ENCODE measurements at regions not wholly inside any gene's neighbourhood (a gene's known extent, or its start where the extent isn't known, plus 50 kb on each side); places are given as distances from the start of the nearest gene placed in this dataset.

DNA sequence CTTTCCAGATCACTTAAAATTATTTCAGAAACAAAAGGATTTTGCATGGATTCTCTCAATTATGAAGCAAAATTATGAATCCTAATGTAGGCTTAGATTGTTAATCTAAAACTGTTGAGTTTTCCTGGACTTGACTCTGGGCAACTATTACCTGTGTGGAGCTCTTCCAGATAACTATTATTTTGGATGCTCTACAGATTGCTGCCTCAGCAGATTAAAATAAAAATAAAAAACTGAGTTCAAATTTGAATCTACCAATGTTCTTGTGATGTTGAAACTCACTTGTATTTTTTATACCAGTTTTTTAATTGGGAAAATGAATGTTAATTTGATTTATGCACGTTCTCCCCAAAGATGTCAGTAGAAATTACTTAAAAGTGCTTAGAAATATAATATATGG lies 120.5 kb upstream of the NAV3 start:
- TF ChIP-seq EZH2 (IDR thresholded peaks at IDR 0.05; ENCODE audit: low read depth) (no peak), CTCF (conservative IDR thresholded peaks at IDR 0.05) (no peak)
- Histone ChIP-seq H3K27ac (no peak overlapping the region), H3K9me2 (ENCODE audit: insufficient read depth) (peaks cover 4% of the 10 kb centered on the region; the same call in 1 of the 2 replicates), H3K79me2 (ENCODE audit: low read depth) (no peaks in the 10 kb centered on the region), H3K4me1 (replicated peaks; ENCODE audit: insufficient read depth) (no peaks in the 10 kb centered on the region), H3K27me3 (ENCODE audit: insufficient read depth, low read depth) (no peaks in the 10 kb centered on the region), H4K20me1 (ENCODE audit: insufficient read depth) (no peaks in the 10 kb centered on the region), H3K36me3 (ENCODE audit: low read depth) (no peaks in the 10 kb centered on the region), H3K9me3 (ENCODE audit: insufficient read depth, low read depth) (no peaks in the 10 kb centered on the region), H2AFZ (no peak overlapping the region), H3F3A (ENCODE audit: insufficient read depth, low read depth) (no peaks in the 10 kb centered on the region), H3K4me2 (no peak overlapping the region), H3K4me3 (no peak overlapping the region)
- ChIA-PET POLR2A (ENCODE audit: unreplicated experiment) (no interaction called here), CTCF (no interaction called here)
- BruUV-seq (replicated peaks): no TSS peak
- intact Hi-C loops (cut with micrococcal nuclease; ENCODE audit: unreplicated experiment): no loop called here
- DNase-seq: no peak

GRCh38 chr12:77697126-77697525 lies 133.6 kb upstream of the NAV3 start:
- Histone ChIP-seq H3F3A (ENCODE audit: insufficient read depth, low read depth) (no peaks in the 10 kb centered on the region), H3K27ac (no peak overlapping the region), H3K36me3 (ENCODE audit: low read depth) (no peaks in the 10 kb centered on the region), H3K4me2 (no peak overlapping the region), H4K20me1 (ENCODE audit: insufficient read depth) (no peaks in the 10 kb centered on the region), H2AFZ (no peak overlapping the region), H3K4me1 (replicated peaks; ENCODE audit: insufficient read depth) (no peaks in the 10 kb centered on the region), H3K27me3 (ENCODE audit: insufficient read depth, low read depth) (no peaks in the 10 kb centered on the region), H3K9me3 (ENCODE audit: insufficient read depth, low read depth) (no peaks in the 10 kb centered on the region), H3K79me2 (ENCODE audit: low read depth) (no peaks in the 10 kb centered on the region), H3K4me3 (no peak overlapping the region), H3K9me2 (ENCODE audit: insufficient read depth) (no peaks in the 10 kb centered on the region)
- BruUV-seq (replicated peaks): no TSS peak
- no peak for DNase-seq
- intact Hi-C loops (cut with micrococcal nuclease; ENCODE audit: unreplicated experiment): no loop called here
- ChIA-PET CTCF (no interaction called here), POLR2A (ENCODE audit: unreplicated experiment) (no interaction called here)
- TF ChIP-seq CTCF (conservative IDR thresholded peaks at IDR 0.05): no peak
- no peak for TF ChIP-seq EZH2 (IDR thresholded peaks at IDR 0.05; ENCODE audit: low read depth)

- Histone ChIP-seq H3K9me3 (ENCODE audit: insufficient read depth, low read depth) (no peaks in the 10 kb centered on the region), H3F3A (ENCODE audit: insufficient read depth, low read depth) (no peaks in the 10 kb centered on the region), H2AFZ (no peak overlapping the region), H3K79me2 (ENCODE audit: low read depth) (no peaks in the 10 kb centered on the region), H4K20me1 (ENCODE audit: insufficient read depth) (no peaks in the 10 kb centered on the region), H3K36me3 (ENCODE audit: low read depth) (no peaks in the 10 kb centered on the region), H3K4me2 (no peak overlapping the region), H3K9me2 (ENCODE audit: insufficient read depth) (no peaks in the 10 kb centered on the region), H3K27me3 (ENCODE audit: insufficient read depth, low read depth) (no peaks in the 10 kb centered on the region), H3K4me3 (no peak overlapping the region), H3K4me1 (replicated peaks; ENCODE audit: insufficient read depth) (no peaks in the 10 kb centered on the region), H3K27ac (no peak overlapping the region)
- no peak for TF ChIP-seq EZH2 (IDR thresholded peaks at IDR 0.05; ENCODE audit: low read depth)
- CTCF ChIA-PET: no interaction called here
- BruUV-seq (replicated peaks): no TSS peak
- POLR2A ChIA-PET (ENCODE audit: unreplicated experiment): no interaction called here
- no peak for DNase-seq
- intact Hi-C loops (cut with micrococcal nuclease; ENCODE audit: unreplicated experiment): no loop called here
These were observed 134.5 kb upstream of the NAV3 start for GRCh38 chr12:77696183-77696582.

DNA sequence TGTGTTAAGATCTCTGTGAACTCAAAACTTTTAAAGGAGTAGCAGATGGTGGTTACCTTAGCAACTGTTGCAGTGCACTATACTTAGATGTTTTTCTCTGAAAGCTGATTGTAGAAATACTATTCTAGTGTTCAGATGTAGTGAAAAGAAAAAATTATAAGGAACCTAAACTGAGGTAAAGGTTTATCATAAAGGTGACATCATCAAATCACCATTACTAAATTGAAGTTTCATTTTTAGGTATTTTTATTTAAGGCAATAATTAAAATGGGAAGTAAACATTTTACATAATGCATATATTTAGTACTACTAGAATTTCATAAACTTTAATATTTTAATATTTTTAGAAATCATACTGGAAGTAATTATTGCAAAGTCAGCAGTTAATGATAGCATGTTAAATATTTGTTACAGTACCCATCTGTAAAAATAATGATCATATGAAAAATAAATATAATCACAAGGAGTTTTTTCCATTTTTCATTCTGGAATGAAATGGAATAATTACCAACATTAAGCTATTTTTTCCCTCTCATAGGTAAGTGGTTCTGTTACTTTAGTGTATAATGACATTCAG lies 141.1 kb upstream of the NAV3 start:
- CTCF ChIA-PET: no interaction called here
- BruUV-seq (replicated peaks): no TSS peak
- intact Hi-C loops (cut with micrococcal nuclease; ENCODE audit: unreplicated experiment): loop anchor here (5.0 kb wide), 2 partner anchors 637 to 1067 kb away; no protein-coding TSS in a partner anchor

More for the DNA sequence above, 141.1 kb upstream of the NAV3 start:
- H3K9me2 ChIP-seq (ENCODE audit: insufficient read depth): no peaks in the 10 kb centered on the region; the same call in 1 of the 2 replicates
- POLR2A ChIA-PET (ENCODE audit: unreplicated experiment): no interaction called here
- no peak for DNase-seq
- H3K9me3 ChIP-seq (ENCODE audit: insufficient read depth, low read depth): no peaks in the 10 kb centered on the region
- no peaks in the 10 kb centered on the region for H3K79me2 ChIP-seq (ENCODE audit: low read depth)
- H3K4me3 ChIP-seq: no peak overlapping the region
- H3F3A ChIP-seq (ENCODE audit: insufficient read depth, low read depth): no peaks in the 10 kb centered on the region
- H3K27ac ChIP-seq: no peak overlapping the region
- no peaks in the 10 kb centered on the region for H4K20me1 ChIP-seq (ENCODE audit: insufficient read depth)
- no peaks in the 10 kb centered on the region for H3K27me3 ChIP-seq (ENCODE audit: insufficient read depth, low read depth)
- no peak overlapping the region for H3K4me2 ChIP-seq
- H3K4me1 ChIP-seq (replicated peaks; ENCODE audit: insufficient read depth): no peaks in the 10 kb centered on the region
- no peak overlapping the region for H2AFZ ChIP-seq
- H3K36me3 ChIP-seq (ENCODE audit: low read depth): no peaks in the 10 kb centered on the region
- TF ChIP-seq EZH2 (IDR thresholded peaks at IDR 0.05; ENCODE audit: low read depth) (no peak), CTCF (conservative IDR thresholded peaks at IDR 0.05) (no peak)
